ENCODE measurements at regions not wholly inside any gene's neighbourhood (a gene's known extent, or its start where the extent isn't known, plus 50 kb on each side); places are given as distances from the start of the nearest gene placed in this dataset.
A peak's percentile ranks its signal among the peaks of the same experiment; 100 is the strongest.
"Not testable (repeated sequence)": the region's sequence is repeated elsewhere in the genome, so short reads cannot be mapped to it uniquely, and the experiment has no call there.

GRCh38 chrX:63581906-63582305 is 203.1 kb downstream of the ARHGEF9 start:
- H3K9me3 ChIP-seq (ENCODE audit: control insufficient read depth in 2 of 2, low read length in 2 of 2) = no peaks in the 10 kb centered on the region
- H3K36me3 ChIP-seq (ENCODE audit: control insufficient read depth in 2 of 2, insufficient read depth in 2 of 2, low read length in 2 of 2) = no peaks in the 10 kb centered on the region
- H3K9ac ChIP-seq (ENCODE audit: low read length in 2 of 2) = no peak overlapping the region
- H3K27me3 ChIP-seq (ENCODE audit: control insufficient read depth in 1 of 2, insufficient read depth in 2 of 2, low read length in 2 of 2) = peaks cover 0 to 1% of the 10 kb centered on the region in 2 donors
- no peak overlapping the region for H3K4me3 ChIP-seq (ENCODE audit: low read length in 2 of 2)
- H3K27ac ChIP-seq (ENCODE audit: low read length) = no peak overlapping the region
- H3K4me1 ChIP-seq (ENCODE audit: control insufficient read depth, insufficient read depth, low read length) = no peaks in the 10 kb centered on the region

GRCh38 chrX:63581398-63581797 is 203.6 kb downstream of the ARHGEF9 start:
- Histone ChIP-seq H3K4me3 (ENCODE audit: low read length in 2 of 2) (no peak overlapping the region), H3K9me3 (ENCODE audit: control insufficient read depth in 2 of 2, low read length in 2 of 2) (no peaks in the 10 kb centered on the region), H3K4me1 (ENCODE audit: control insufficient read depth, insufficient read depth, low read length) (no peaks in the 10 kb centered on the region), H3K27me3 (ENCODE audit: control insufficient read depth in 1 of 2, insufficient read depth in 2 of 2, low read length in 2 of 2) (peaks cover 0 to 5% of the 10 kb centered on the region in 2 donors), H3K36me3 (ENCODE audit: control insufficient read depth in 2 of 2, insufficient read depth in 2 of 2, low read length in 2 of 2) (no peaks in the 10 kb centered on the region), H3K9ac (ENCODE audit: low read length in 2 of 2) (no peak overlapping the region), H3K27ac (ENCODE audit: low read length) (no peak overlapping the region)

- Histone ChIP-seq H3K36me3 (ENCODE audit: control insufficient read depth in 2 of 2, insufficient read depth in 2 of 2, low read length in 2 of 2) (no peaks in the 10 kb centered on the region), H3K9me3 (ENCODE audit: control insufficient read depth in 2 of 2, low read length in 2 of 2) (no peaks in the 10 kb centered on the region), H3K27ac (ENCODE audit: low read length) (no peak overlapping the region), H3K4me3 (ENCODE audit: low read length in 2 of 2) (no peak overlapping the region), H3K9ac (ENCODE audit: low read length in 2 of 2) (no peak overlapping the region), H3K4me1 (ENCODE audit: control insufficient read depth, insufficient read depth, low read length) (no peaks in the 10 kb centered on the region), H3K27me3 (ENCODE audit: control insufficient read depth in 1 of 2, insufficient read depth in 2 of 2, low read length in 2 of 2) (peaks cover 0 to 5% of the 10 kb centered on the region in 2 donors)
Measured at GRCh38 chrX:63576533-63576932, 208.5 kb downstream of the ARHGEF9 start.

- H3K27me3 ChIP-seq (ENCODE audit: control insufficient read depth in 1 of 2, insufficient read depth in 2 of 2, low read length in 2 of 2); H3K36me3 ChIP-seq (ENCODE audit: control insufficient read depth in 2 of 2, insufficient read depth in 2 of 2, low read length in 2 of 2); H3K27ac ChIP-seq (ENCODE audit: low read length); H3K4me1 ChIP-seq (ENCODE audit: control insufficient read depth, insufficient read depth, low read length); H3K9ac ChIP-seq (ENCODE audit: low read length in 2 of 2); H3K9me3 ChIP-seq (ENCODE audit: control insufficient read depth in 2 of 2, low read length in 2 of 2); H3K4me3 ChIP-seq (ENCODE audit: low read length in 2 of 2): not testable (repeated sequence)
Measured at GRCh38 chrX:63575700-63576099, 209.3 kb downstream of the ARHGEF9 start.

- Histone ChIP-seq H3K9me3 (ENCODE audit: control insufficient read depth in 2 of 2, low read length in 2 of 2) (no peaks in the 10 kb centered on the region), H3K9ac (ENCODE audit: low read length in 2 of 2) (no peak overlapping the region), H3K4me3 (ENCODE audit: low read length in 2 of 2) (no peak overlapping the region), H3K27ac (ENCODE audit: low read length) (no peak overlapping the region), H3K36me3 (ENCODE audit: control insufficient read depth in 2 of 2, insufficient read depth in 2 of 2, low read length in 2 of 2) (no peaks in the 10 kb centered on the region), H3K4me1 (ENCODE audit: control insufficient read depth, insufficient read depth, low read length) (no peaks in the 10 kb centered on the region), H3K27me3 (ENCODE audit: control insufficient read depth in 1 of 2, insufficient read depth in 2 of 2, low read length in 2 of 2) (no peaks in the 10 kb centered on the region)
Measured at GRCh38 chrX:63566856-63567255, 215.7 kb upstream of the SPIN4 start.

GRCh38 chrX:63561425-63561824 is 210.3 kb upstream of the SPIN4 start:
- Histone ChIP-seq H3K27ac (ENCODE audit: low read length) (no peak overlapping the region), H3K36me3 (ENCODE audit: control insufficient read depth in 2 of 2, insufficient read depth in 2 of 2, low read length in 2 of 2) (no peaks in the 10 kb centered on the region), H3K4me3 (ENCODE audit: low read length in 2 of 2) (peak overlapping the region; percentile 81 to 93), H3K9ac (ENCODE audit: low read length in 2 of 2) (peak overlapping the region; percentile 22 to 85), H3K27me3 (ENCODE audit: control insufficient read depth in 1 of 2, insufficient read depth in 2 of 2, low read length in 2 of 2) (no peaks in the 10 kb centered on the region), H3K9me3 (ENCODE audit: control insufficient read depth in 2 of 2, low read length in 2 of 2) (no peaks in the 10 kb centered on the region), H3K4me1 (ENCODE audit: control insufficient read depth, insufficient read depth, low read length) (no peaks in the 10 kb centered on the region)

- Histone ChIP-seq H3K27me3 (ENCODE audit: control insufficient read depth in 1 of 2, insufficient read depth in 2 of 2, low read length in 2 of 2) (no peaks in the 10 kb centered on the region), H3K9ac (ENCODE audit: low read length in 2 of 2) (peak overlapping the region; percentile 77 to 85), H3K4me1 (ENCODE audit: control insufficient read depth, insufficient read depth, low read length) (no peaks in the 10 kb centered on the region), H3K27ac (ENCODE audit: low read length) (peak overlapping the region; percentile 66), H3K36me3 (ENCODE audit: control insufficient read depth in 2 of 2, insufficient read depth in 2 of 2, low read length in 2 of 2) (no peaks in the 10 kb centered on the region), H3K9me3 (ENCODE audit: control insufficient read depth in 2 of 2, low read length in 2 of 2) (no peaks in the 10 kb centered on the region), H3K4me3 (ENCODE audit: low read length in 2 of 2) (peak overlapping the region; percentile 81 to 93)
Measured at GRCh38 chrX:63560601-63561218, 209.6 kb upstream of the SPIN4 start.

- Histone ChIP-seq H3K4me1 (ENCODE audit: control insufficient read depth, insufficient read depth, low read length) (no peaks in the 10 kb centered on the region), H3K27ac (ENCODE audit: low read length) (no peak overlapping the region), H3K9me3 (ENCODE audit: control insufficient read depth in 2 of 2, low read length in 2 of 2) (peaks cover 0 to 3% of the 10 kb centered on the region in 2 donors), H3K9ac (ENCODE audit: low read length in 2 of 2) (no peak overlapping the region), H3K36me3 (ENCODE audit: control insufficient read depth in 2 of 2, insufficient read depth in 2 of 2, low read length in 2 of 2) (no peaks in the 10 kb centered on the region), H3K4me3 (ENCODE audit: low read length in 2 of 2) (no peak overlapping the region), H3K27me3 (ENCODE audit: control insufficient read depth in 1 of 2, insufficient read depth in 2 of 2, low read length in 2 of 2) (no peaks in the 10 kb centered on the region)
Measured at GRCh38 chrX:63551856-63552255, 200.7 kb upstream of the SPIN4 start.

- no peak overlapping the region for H3K27ac ChIP-seq (ENCODE audit: low read length)
- no peak overlapping the region for H3K9ac ChIP-seq (ENCODE audit: low read length in 2 of 2)
Measured at GRCh38 chrX:63530654-63531053, 179.5 kb upstream of the SPIN4 start.

GRCh38 chrX:63529961-63530360 is 178.8 kb upstream of the SPIN4 start:
- peaks cover 0 to 4% of the 10 kb centered on the region in 2 donors for H3K27me3 ChIP-seq (ENCODE audit: control insufficient read depth in 1 of 2, insufficient read depth in 2 of 2, low read length in 2 of 2)
- H3K36me3 ChIP-seq (ENCODE audit: control insufficient read depth in 2 of 2, insufficient read depth in 2 of 2, low read length in 2 of 2) = no peaks in the 10 kb centered on the region
- no peak overlapping the region for H3K27ac ChIP-seq (ENCODE audit: low read length)
- H3K4me3 ChIP-seq (ENCODE audit: low read length in 2 of 2) = no peak overlapping the region
- no peak overlapping the region for H3K9ac ChIP-seq (ENCODE audit: low read length in 2 of 2)
- no peaks in the 10 kb centered on the region for H3K4me1 ChIP-seq (ENCODE audit: control insufficient read depth, insufficient read depth, low read length)
- H3K9me3 ChIP-seq (ENCODE audit: control insufficient read depth in 2 of 2, low read length in 2 of 2) = no peaks in the 10 kb centered on the region

More at GRCh38 chrX:63530654-63531053, 179.5 kb upstream of the SPIN4 start:
- Histone ChIP-seq H3K36me3 (ENCODE audit: control insufficient read depth in 2 of 2, insufficient read depth in 2 of 2, low read length in 2 of 2) (no peaks in the 10 kb centered on the region), H3K27me3 (ENCODE audit: control insufficient read depth in 1 of 2, insufficient read depth in 2 of 2, low read length in 2 of 2) (peaks cover 0 to 4% of the 10 kb centered on the region in 2 donors), H3K9me3 (ENCODE audit: control insufficient read depth in 2 of 2, low read length in 2 of 2) (no peaks in the 10 kb centered on the region), H3K4me3 (ENCODE audit: low read length in 2 of 2) (no peak overlapping the region), H3K4me1 (ENCODE audit: control insufficient read depth, insufficient read depth, low read length) (no peaks in the 10 kb centered on the region)

GRCh38 chrX:63526863-63527262 is 175.7 kb upstream of the SPIN4 start:
- Histone ChIP-seq H3K36me3 (ENCODE audit: control insufficient read depth in 2 of 2, insufficient read depth in 2 of 2, low read length in 2 of 2) (no peaks in the 10 kb centered on the region), H3K9ac (ENCODE audit: low read length in 2 of 2) (no peak overlapping the region), H3K4me3 (ENCODE audit: low read length in 2 of 2) (no peak overlapping the region), H3K27ac (ENCODE audit: low read length) (no peak overlapping the region), H3K4me1 (ENCODE audit: control insufficient read depth, insufficient read depth, low read length) (no peaks in the 10 kb centered on the region), H3K27me3 (ENCODE audit: control insufficient read depth in 1 of 2, insufficient read depth in 2 of 2, low read length in 2 of 2) (peaks cover 0 to 4% of the 10 kb centered on the region in 2 donors), H3K9me3 (ENCODE audit: control insufficient read depth in 2 of 2, low read length in 2 of 2) (no peaks in the 10 kb centered on the region)
